H1 (cell line): ENCODE measurements at regions not wholly inside any gene's neighbourhood (a gene's known extent, or its start where the extent isn't known, plus 50 kb on each side); places are given as distances from the start of the nearest gene placed in this dataset.

Experiments used
- CTCF ChIA-PET: fragments of 300-600 bp; sonication (Branson Sonifier 250); formaldehyde crosslinking; loops from one replicate; lab custom pipeline; 2021; ENCODE audit not compliant: partially characterized antibody; lab: Charles Lee
- POLR2A ChIA-PET: fragments of 300-600 bp; sonication (Branson Sonifier 250); formaldehyde crosslinking; loops from one replicate; lab custom pipeline; 2021; ENCODE audit warnings: inconsistent platforms; ENCODE audit not compliant: partially characterized antibody; lab: Charles Lee
- DNase-seq, 2 experiments: peaks; one replicate each; pipeline versions ENCODE4 v3.0.0 to v3.0.0-alpha.2; 2010 to 2022; ENCODE audit warnings: low spot score in 2 of 2, low read depth in 1 of 2, mixed read lengths in 1 of 2
- FAIRE-seq: peaks from 2 replicates; lab custom pipeline; 2011; peaks lifted over from hg19 to GRCh38; lab: Jason Lieb, UNC
- H2AFZ ChIP-seq: 2 replicates; pipeline ENCODE4 v1.8.1; 2012; ENCODE audit warnings: low read length, inconsistent platforms
- H2AK5ac ChIP-seq: 2 replicates; pipeline ENCODE4 v1.6.1; 2013; ENCODE audit warnings: low read depth, low read length
- H2BK120ac ChIP-seq: replicated peaks from 2 replicates; pipeline ENCODE3; 2013; ENCODE audit warnings: low read depth, low read length, inconsistent platforms
- H2BK12ac ChIP-seq: 2 replicates; pipeline ENCODE4 v1.6.1; 2013; ENCODE audit warnings: low read depth, low read length
- H2BK15ac ChIP-seq: 2 replicates; pipeline ENCODE4 v1.6.1; 2013; ENCODE audit warnings: low read length
- H2BK20ac ChIP-seq: 2 replicates; pipeline ENCODE4 v1.6.1; 2013; ENCODE audit warnings: low read length
- H2BK5ac ChIP-seq: 2 replicates; pipeline ENCODE4 v1.6.1; 2013; ENCODE audit warnings: low read depth, low read length
- H3K14ac ChIP-seq: 2 replicates; pipeline ENCODE4 v1.6.1; 2013; ENCODE audit warnings: inconsistent platforms; ENCODE audit not compliant: insufficient read length
- H3K18ac ChIP-seq: 2 replicates; pipeline ENCODE4 v1.6.1; 2013; ENCODE audit warnings: low read length; ENCODE audit errors: extremely low read depth
- H3K23ac ChIP-seq: 2 replicates; pipeline ENCODE4 v1.6.1; 2013; ENCODE audit warnings: inconsistent platforms; ENCODE audit not compliant: insufficient read length
- H3K23me2 ChIP-seq: 2 replicates; pipeline ENCODE4 v1.6.1; 2013; ENCODE audit warnings: low read depth, low read length
- H3K27ac ChIP-seq: 2 replicates; pipeline ENCODE4 v1.6.1; 2011; ENCODE audit warnings: low read depth, low read length, inconsistent platforms
- H3K27me3 ChIP-seq, 4 experiments: replicated peaks in 1 of 4; 1 replicate in 1 of 4; 2 replicates in 3 of 4; pipeline versions ENCODE4 v1.6.1 to v1.8.1; 2011 to 2013; ENCODE audit warnings: low read length in 3 of 4, mild to moderate bottlenecking in 3 of 4, inconsistent platforms in 2 of 4, mixed read lengths in 2 of 4, moderate library complexity in 1 of 4; ENCODE audit not compliant: control insufficient read depth in 3 of 4, insufficient read depth in 3 of 4; ENCODE audit errors: extremely low read depth in 1 of 4
- H3K36me3 ChIP-seq, 4 experiments: 2 replicates each; pipeline versions ENCODE4 v1.6.1 to v1.8.1; 2011 to 2013; ENCODE audit warnings: mild to moderate bottlenecking in 4 of 4, low read length in 3 of 4, moderate library complexity in 2 of 4, control low read depth in 1 of 4, inconsistent platforms in 1 of 4; ENCODE audit not compliant: insufficient read depth in 4 of 4, control insufficient read depth in 2 of 4
- H3K4ac ChIP-seq: replicated peaks from 2 replicates; pipeline ENCODE3; 2013; ENCODE audit warnings: low read length, low read depth, mixed read lengths, inconsistent platforms; ENCODE audit not compliant: insufficient read length
- H3K4me1 ChIP-seq, 4 experiments: replicated peaks in 1 of 4; 1 replicate in 1 of 4; 2 replicates in 3 of 4; pipeline versions ENCODE4 v1.6.1 to v1.8.1; 2011 to 2013; ENCODE audit warnings: low read length in 3 of 4, inconsistent platforms in 2 of 4, mixed read lengths in 1 of 4; ENCODE audit not compliant: insufficient read depth in 4 of 4, control insufficient read depth in 3 of 4
- H3K4me2 ChIP-seq, 2 experiments: 2 replicates each; pipeline versions ENCODE4 v1.6.1 to v1.8.1; 2011 to 2013; ENCODE audit warnings: low read depth in 2 of 2, low read length in 2 of 2, control low read depth in 1 of 2, inconsistent platforms in 1 of 2, mild to moderate bottlenecking in 1 of 2; ENCODE audit not compliant: insufficient read depth in 1 of 2
- H3K4me3 ChIP-seq, 4 experiments: fragments of 200-600, 300-600 bp in 1 of 4; sonication (generic), shearing (Covaris generic), sonication (Bioruptor Twin) in 1 of 4; 2 replicates each; pipeline versions ENCODE4 v1.5.1 to v1.8.1; 2011 to 2016; ENCODE audit warnings: low read length in 4 of 4, low read depth in 3 of 4, control low read depth in 2 of 4, inconsistent platforms in 2 of 4, mild to moderate bottlenecking in 2 of 4, mixed read lengths in 1 of 4, moderate library complexity in 1 of 4; ENCODE audit not compliant: insufficient read depth in 2 of 4; ENCODE audit errors: extremely low read depth in 1 of 4
- H3K56ac ChIP-seq: replicated peaks from 2 replicates; pipeline ENCODE3; 2013; ENCODE audit warnings: low read depth, mild to moderate bottlenecking, mixed read lengths, low read length, inconsistent platforms; ENCODE audit not compliant: insufficient read length
- H3K79me1 ChIP-seq: 2 replicates; pipeline ENCODE4 v1.6.1; 2013; ENCODE audit warnings: low read depth, low read length, control low read depth
- H3K79me2 ChIP-seq, 2 experiments: 2 replicates each; pipeline versions ENCODE4 v1.6.1 to v1.8.1; 2012 to 2013; ENCODE audit warnings: low read length in 2 of 2, mild to moderate bottlenecking in 2 of 2, inconsistent platforms in 1 of 2; ENCODE audit not compliant: insufficient read depth in 2 of 2, control insufficient read depth in 1 of 2
- H3K9ac ChIP-seq, 4 experiments: replicated peaks in 1 of 4; 1 replicate in 1 of 4; 2 replicates in 3 of 4; pipeline versions ENCODE4 v1.6.1 to v1.8.1; 2011 to 2013; ENCODE audit warnings: low read depth in 3 of 4, low read length in 3 of 4, control low read depth in 2 of 4, mild to moderate bottlenecking in 2 of 4, moderate library complexity in 2 of 4, inconsistent platforms in 1 of 4; ENCODE audit errors: extremely low read depth in 1 of 4
- H3K9me3 ChIP-seq, 2 experiments: 2 replicates each; pipeline versions ENCODE4 v1.6.1 to v1.8.1; 2012 to 2013; ENCODE audit warnings: mild to moderate bottlenecking in 2 of 2, moderate library complexity in 2 of 2, control low read depth in 1 of 2, inconsistent platforms in 1 of 2, low read depth in 1 of 2, low read length in 1 of 2, mixed read lengths in 1 of 2; ENCODE audit not compliant: insufficient read depth in 2 of 2
- H4K20me1 ChIP-seq, 2 experiments: replicated peaks in 1 of 2; 2 replicates each; pipeline versions ENCODE3 to v1.8.1; 2011 to 2013; ENCODE audit warnings: inconsistent platforms in 2 of 2, low read length in 2 of 2, mild to moderate bottlenecking in 1 of 2; ENCODE audit not compliant: insufficient read depth in 2 of 2, control insufficient read depth in 1 of 2
- H4K5ac ChIP-seq: 2 replicates; pipeline ENCODE4 v1.6.1; 2013; ENCODE audit warnings: low read length, low read depth, mixed read lengths, inconsistent platforms; ENCODE audit not compliant: insufficient read length
- H4K8ac ChIP-seq: 2 replicates; pipeline ENCODE4 v1.8.0; 2013; ENCODE audit warnings: mild to moderate bottlenecking, moderate library complexity, low read length, inconsistent platforms; ENCODE audit not compliant: insufficient read depth; ENCODE audit errors: extremely low read depth
- H4K91ac ChIP-seq: replicated peaks from 2 replicates; pipeline ENCODE3; 2013; ENCODE audit warnings: low read length, mixed read lengths, inconsistent platforms; ENCODE audit not compliant: insufficient read length
- ATF3 ChIP-seq: IDR thresholded peaks from 2 replicates; pipeline ENCODE4 v1.6.1; 2011; ENCODE audit warnings: low read depth, mild to moderate bottlenecking, low read length; ENCODE audit not compliant: insufficient read depth
- CBX8 ChIP-seq: fragments of 300-800, 300-1000 bp; sonication (generic); IDR thresholded peaks from 2 replicates; pipeline ENCODE4 v1.7.1; 2016; ENCODE audit warnings: low read depth, low read length, borderline replicate concordance
- CHD2 ChIP-seq: IDR thresholded peaks from 2 replicates; pipeline ENCODE4 v1.6.1; 2012; ENCODE audit warnings: low read length, improper control_type of control experiment
- EZH2 ChIP-seq: fragments of 200-600 bp; sonication (generic); IDR thresholded peaks from 2 replicates; pipeline ENCODE4 v1.7.1; 2012; ENCODE audit warnings: low read depth, mild to moderate bottlenecking, moderate library complexity, low read length, inconsistent platforms; ENCODE audit not compliant: severe bottlenecking
- GTF2F1 ChIP-seq: IDR thresholded peaks from 2 replicates; pipeline ENCODE4 v1.6.1; 2012; ENCODE audit warnings: low read depth, low read length, improper control_type of control experiment, borderline replicate concordance
- KDM4A ChIP-seq: IDR thresholded peaks from one replicate; pipeline ENCODE4 v1.7.1; 2012; ENCODE audit warnings: low read depth, mild to moderate bottlenecking, moderate library complexity, low read length, inconsistent platforms; ENCODE audit not compliant: severe bottlenecking
- NANOG ChIP-seq: IDR thresholded peaks from 2 replicates; pipeline ENCODE4 v1.6.1; 2011; ENCODE audit warnings: low read length, low read depth, mild to moderate bottlenecking, inconsistent platforms; ENCODE audit not compliant: insufficient read depth, poor library complexity, severe bottlenecking
- POU5F1 ChIP-seq: IDR thresholded peaks from 2 replicates; pipeline ENCODE4 v1.6.1; 2011; ENCODE audit warnings: low read depth, mild to moderate bottlenecking, low read length, moderate library complexity
- RBBP5 ChIP-seq: IDR thresholded peaks from 2 replicates; pipeline ENCODE4 v1.7.1; 2012; ENCODE audit warnings: low read depth, mild to moderate bottlenecking, inconsistent platforms, low read length, moderate library complexity, borderline replicate concordance
- RFX5 ChIP-seq: IDR thresholded peaks from 2 replicates; pipeline ENCODE4 v1.6.1; 2011; ENCODE audit warnings: low read depth, low read length, improper control_type of control experiment, borderline replicate concordance
- RNF2 ChIP-seq: fragments of 200-900, 300-1000 bp; sonication (generic); IDR thresholded peaks from 2 replicates; pipeline ENCODE4 v1.7.1; 2016; ENCODE audit warnings: borderline replicate concordance, low read depth, mild to moderate bottlenecking, antibody characterized with exemption, low read length; ENCODE audit not compliant: poor library complexity, severe bottlenecking; ENCODE audit errors: missing control alignments
- SP2 ChIP-seq: IDR thresholded peaks from 2 replicates; pipeline ENCODE4 v1.6.1; 2012; ENCODE audit warnings: mild to moderate bottlenecking, low read length, inconsistent platforms
- YY1 ChIP-seq: IDR thresholded peaks from 2 replicates; pipeline ENCODE4 v1.6.1; 2011; ENCODE audit warnings: low read depth, mild to moderate bottlenecking, low read length
- WGBS, 2 experiments: shearing (Covaris generic) in 1 of 2; methylation state at CpG; one replicate each; pipeline versions ENCODE4 v1.1.6 to v1.1.7; 2013 to 2015; ENCODE audit warnings: low lambda C conversion rate in 2 of 2, mixed read lengths in 2 of 2, inconsistent platforms in 1 of 2, low coverage in 1 of 2, missing lambda C conversion rate in 1 of 2; ENCODE audit not compliant: insufficient replicate concordance in 2 of 2, insufficient coverage in 1 of 2, insufficient read length in 1 of 2; ENCODE audit errors: extremely low coverage in 1 of 2, missing lambda C conversion rate in 1 of 2; 5-methylcytosine and 5-hydroxymethylcytosine counted together

GRCh38 chr5:39800042-39800601, 375.3 kb upstream of the DAB2 start:
- Histone ChIP-seq H3K56ac (no peak overlapping the region), H3K23me2 (no peaks in the 10 kb centered on the region), H3K27me3 (no peaks in the 10 kb centered on the region), H2BK5ac (no peak overlapping the region), H3K27ac (no peak overlapping the region), H4K91ac (no peak overlapping the region), H4K8ac (no peak overlapping the region), H3K79me1 (no peaks in the 10 kb centered on the region), H3K4me2 (peak overlapping the region in 1 of 2 experiments; percentile 40; a peak in 2 of 4 replicates), H2AFZ (no peak overlapping the region), H2BK12ac (no peak overlapping the region), H2BK15ac (no peak overlapping the region), H4K20me1 (no peaks in the 10 kb centered on the region), H4K5ac (no peak overlapping the region), H3K4me3 (peak overlapping the region in 1 of 4 experiments; percentile 25; a peak in 1 of 8 replicates), H3K4ac (no peak overlapping the region), H3K9me3 (no peaks in the 10 kb centered on the region), H3K18ac (no peak overlapping the region), H2BK20ac (no peak overlapping the region), H3K79me2 (no peaks in the 10 kb centered on the region), H3K4me1 (peaks cover 0 to 8% (median 0%) of the 10 kb centered on the region in 4 experiments; a peak in 2 of 7 replicates), H2BK120ac (no peak overlapping the region), H3K9ac (no peak overlapping the region), H3K23ac (no peak overlapping the region), H3K36me3 (no peaks in the 10 kb centered on the region), H3K14ac (no peak overlapping the region), H2AK5ac (no peak overlapping the region)
- FAIRE-seq, result no peak
- CTCF ChIA-PET, result interaction anchor here (1.6 kb wide), 1 partner anchor 86 kb away, joined by 6 read pairs; no protein-coding TSS in a partner anchor
- POLR2A ChIA-PET, result no interaction called here
- DNase-seq, result no peak
- 44% methylated on average over 3 of the region's 3 CpGs; no CpG with 5 or more reads in 1 of the 2 experiments for WGBS, 2 experiments
- no peak for TF ChIP-seq YY1
- no peak for TF ChIP-seq CHD2
- TF ChIP-seq NANOG, result no peak
- no peak for TF ChIP-seq KDM4A
- no peak for TF ChIP-seq GTF2F1
- TF ChIP-seq RFX5, result no peak
- TF ChIP-seq RNF2, result no peak
- no peak for TF ChIP-seq ATF3
- TF ChIP-seq RBBP5, result no peak
- no peak for TF ChIP-seq SP2
- TF ChIP-seq POU5F1, result no peak
- no peak for TF ChIP-seq CBX8
- no peak for TF ChIP-seq EZH2
